Adrenal gland (tissue), 9 donors: ENCODE measurements at regions not wholly inside any gene's neighbourhood (a gene's known extent, or its start where the extent isn't known, plus 50 kb on each side); places are given as distances from the start of the nearest gene placed in this dataset.
"Not testable (repeated sequence)": the region's sequence is repeated elsewhere in the genome, so short reads cannot be mapped to it uniquely, and the experiment has no call there.

ENCODE experiments used
- DNase-seq, 7 donors: peaks; one replicate each; pipeline ENCODE4 v3.0.0-alpha.2; 2019 to 2020
- H3K27ac ChIP-seq, 5 donors: fragments of 200-600 bp; sonication (generic) in 4 of 5; 1 replicate in 3 of 5; 2 replicates in 2 of 5; pipeline versions ENCODE4 v1.5.1 to v1.8.0; 2016 to 2020; ENCODE audit warnings: mild to moderate bottlenecking in 1 of 5
- H3K27me3 ChIP-seq: fragments of 200-600 bp; 2 replicates; pipeline ENCODE4 v1.8.0; 2021
- H3K36me3 ChIP-seq, 2 donors: fragments of 200-600 bp; replicated peaks in 1 of 2; 1 replicate in 1 of 2; 2 replicates in 1 of 2; pipeline versions ENCODE4 v1.5.1 to v1.8.0; 2018 to 2022
- H3K4me1 ChIP-seq, 2 donors: fragments of 200-600 bp; replicated peaks in 1 of 2; 1 replicate in 1 of 2; 2 replicates in 1 of 2; pipeline versions ENCODE4 v1.5.1 to v1.8.0; 2018 to 2021
- H3K4me3 ChIP-seq, 4 donors: fragments of 200-600 bp; sonication (generic) in 3 of 4; one replicate each; pipeline ENCODE4 v1.5.1; 2016 to 2018
- H3K9me3 ChIP-seq, 3 donors: fragments of 200-600 bp; sonication (generic) in 1 of 3; replicated peaks in 1 of 3; 1 replicate in 2 of 3; 2 replicates in 1 of 3; pipeline versions ENCODE4 v1.5.1 to v1.8.0; 2016 to 2021
- POLR2A ChIP-seq, 2 donors: fragments of 450-650 bp; IDR thresholded peaks; one replicate each; pipeline ENCODE4 v1.6.1; 2017; ENCODE audit warnings: antibody characterized with exemption in 2 of 2, mild to moderate bottlenecking in 2 of 2, moderate library complexity in 1 of 2
- WGBS, 4 donors: extraction: QIAGEN DNeasy Blood & Tissue Kit in 2 of 4; methylation state at CpG; one replicate each; pipeline versions ENCODE4 v1.1.5 to v1.1.7; 2013 to 2017; 5-methylcytosine and 5-hydroxymethylcytosine counted together
- intact Hi-C, 2 donors: fragments of 100-400 bp; cut with DNase I; formaldehyde crosslinking; loops; one replicate each; pipeline versions ENCODE4 v1.14.1 to v1.15.0; 2022 to 2023
- TF ChIP-seq, protein P1 (sequence below), 6 experiments: fragments of 450-650 bp in 4 of 6; fragments of 200-600 bp in 2 of 6; sonication (generic) in 1 of 6; IDR thresholded peaks; 1 replicate in 5 of 6; 2 replicates in 1 of 6; pipeline versions ENCODE4 v1.5.1 to v1.8.0; 2016 to 2021; ENCODE audit warnings: antibody characterized with exemption in 6 of 6, mild to moderate bottlenecking in 2 of 6, moderate library complexity in 1 of 6
- donor health status: healthy with polysubstance abuse.
- donor health status: Bipolar disorder and iron deficiency.
- donor health status: DM: yes; HTN: yes; CAD: no.
- donor health status: DM: no; HTN: no; CAD: no.
- donor health status: DM: no; HTN: no; CAD: no.

DNA sequence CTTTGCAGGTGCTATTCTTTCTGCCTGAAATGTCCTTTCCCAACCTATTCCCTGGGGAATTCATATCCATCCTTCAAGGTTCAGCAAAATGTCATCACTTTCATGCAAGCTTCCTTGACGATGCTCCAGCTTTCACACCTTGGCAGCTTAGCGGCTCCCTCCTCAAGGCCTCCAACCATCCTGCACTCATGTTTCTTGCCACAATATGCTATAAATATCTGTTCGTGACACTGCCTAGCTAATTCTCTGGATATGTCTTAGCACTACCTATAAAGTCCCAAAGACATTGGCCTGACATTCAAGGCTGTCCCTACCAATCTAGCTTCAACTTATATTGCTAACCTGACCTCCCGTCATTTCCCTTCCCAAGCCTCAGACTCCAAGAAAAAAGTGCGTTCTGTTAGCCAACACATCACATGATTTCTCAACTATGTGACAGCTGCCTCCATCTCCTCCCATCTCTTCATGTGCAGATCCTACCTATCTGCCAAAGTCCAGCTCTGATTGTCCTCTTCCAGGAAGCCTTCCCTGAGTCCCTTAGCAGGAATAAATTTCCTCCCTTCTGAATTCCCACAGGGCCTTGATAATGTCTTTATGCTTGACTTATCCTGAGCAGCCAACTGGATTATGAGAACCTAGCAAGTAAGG lies 359.9 kb upstream of the F9 start:
- peaks cover 4% of the 10 kb centered on the region for H3K27me3 ChIP-seq
- H3K4me3 ChIP-seq = no peak overlapping the region
- no peaks in the 10 kb centered on the region for H3K4me1 ChIP-seq
- WGBS, 4 donors = 54 to 64% (median 57%) methylated on average over 5 of the region's 5 CpGs
- DNase-seq = no peak
- TF ChIP-seq, protein P1, sequence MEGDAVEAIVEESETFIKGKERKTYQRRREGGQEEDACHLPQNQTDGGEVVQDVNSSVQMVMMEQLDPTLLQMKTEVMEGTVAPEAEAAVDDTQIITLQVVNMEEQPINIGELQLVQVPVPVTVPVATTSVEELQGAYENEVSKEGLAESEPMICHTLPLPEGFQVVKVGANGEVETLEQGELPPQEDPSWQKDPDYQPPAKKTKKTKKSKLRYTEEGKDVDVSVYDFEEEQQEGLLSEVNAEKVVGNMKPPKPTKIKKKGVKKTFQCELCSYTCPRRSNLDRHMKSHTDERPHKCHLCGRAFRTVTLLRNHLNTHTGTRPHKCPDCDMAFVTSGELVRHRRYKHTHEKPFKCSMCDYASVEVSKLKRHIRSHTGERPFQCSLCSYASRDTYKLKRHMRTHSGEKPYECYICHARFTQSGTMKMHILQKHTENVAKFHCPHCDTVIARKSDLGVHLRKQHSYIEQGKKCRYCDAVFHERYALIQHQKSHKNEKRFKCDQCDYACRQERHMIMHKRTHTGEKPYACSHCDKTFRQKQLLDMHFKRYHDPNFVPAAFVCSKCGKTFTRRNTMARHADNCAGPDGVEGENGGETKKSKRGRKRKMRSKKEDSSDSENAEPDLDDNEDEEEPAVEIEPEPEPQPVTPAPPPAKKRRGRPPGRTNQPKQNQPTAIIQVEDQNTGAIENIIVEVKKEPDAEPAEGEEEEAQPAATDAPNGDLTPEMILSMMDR (IDR thresholded peaks at IDR 0.05) = no peak
- TF ChIP-seq POLR2A (IDR thresholded peaks at IDR 0.05) = no peak
- H3K36me3 ChIP-seq = no peaks in the 10 kb centered on the region
- H3K27ac ChIP-seq = no peak overlapping the region
- intact Hi-C loops = no loop called here
- H3K9me3 ChIP-seq = no peaks in the 10 kb centered on the region

DNA sequence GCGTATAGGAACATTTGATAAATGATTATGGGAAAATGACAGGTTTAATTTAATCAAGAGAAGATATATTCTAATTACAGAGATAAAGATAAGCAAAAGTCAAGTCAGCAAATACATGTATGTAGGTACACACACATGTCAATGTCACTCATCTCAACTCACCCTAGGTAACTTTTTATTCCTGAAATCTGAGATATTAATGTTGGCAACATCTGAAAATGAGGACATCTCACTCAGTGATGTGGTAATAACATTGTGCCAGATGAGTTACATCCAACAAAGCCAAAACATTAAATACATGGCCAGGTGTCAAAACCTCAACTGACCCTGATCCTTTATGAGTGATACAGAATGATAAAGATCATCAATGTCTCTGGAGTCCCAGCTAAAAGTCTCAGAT lies 363.3 kb upstream of the F9 start:
- Histone ChIP-seq H3K36me3 (no peaks in the 10 kb centered on the region), H3K27ac (no peak overlapping the region), H3K27me3 (peaks cover 4% of the 10 kb centered on the region), H3K9me3 (no peaks in the 10 kb centered on the region), H3K4me3 (no peak overlapping the region), H3K4me1 (no peaks in the 10 kb centered on the region)
- no peak for DNase-seq
- intact Hi-C loops = no loop called here
- TF ChIP-seq POLR2A (IDR thresholded peaks at IDR 0.05) = no peak
- TF ChIP-seq, protein P1 (IDR thresholded peaks at IDR 0.05) = no peak
- 76 to 100% (median 82%) methylated on average over 1 of the region's 1 CpG for WGBS, 4 donors

DNA sequence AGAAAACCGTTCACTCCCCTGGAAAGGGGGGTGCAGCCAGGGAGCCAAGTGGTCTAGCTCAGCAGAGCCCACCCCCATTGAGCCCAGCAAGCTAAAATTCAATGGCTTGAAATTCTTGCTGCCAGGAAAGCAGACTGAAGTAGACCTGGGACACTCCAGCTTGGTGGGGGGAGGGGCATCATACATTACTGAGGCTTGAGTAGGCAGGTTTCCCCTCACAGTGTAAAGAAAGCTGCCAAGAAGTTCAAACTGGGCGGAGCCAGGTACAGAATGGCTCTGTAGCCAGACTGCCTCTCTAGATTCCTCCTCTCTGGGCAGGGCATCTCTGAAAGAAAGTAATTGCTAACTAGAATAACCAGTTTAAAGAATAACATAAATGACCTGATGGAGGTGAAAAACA lies 372.3 kb upstream of the F9 start:
- 40 to 89% (median 73%) methylated on average over 1 to 2 of the region's 2 CpGs for WGBS, 4 donors
- Histone ChIP-seq H3K9me3 (no peaks in the 10 kb centered on the region), H3K27me3 (peaks cover 3% of the 10 kb centered on the region), H3K4me1 (no peaks in the 10 kb centered on the region), H3K4me3 (no peak overlapping the region), H3K27ac (no peak overlapping the region), H3K36me3 (no peaks in the 10 kb centered on the region)
- intact Hi-C loops = no loop called here
- TF ChIP-seq, protein P1 (IDR thresholded peaks at IDR 0.05) = no peak
- TF ChIP-seq POLR2A (IDR thresholded peaks at IDR 0.05) = no peak
- DNase-seq = no peak

DNA sequence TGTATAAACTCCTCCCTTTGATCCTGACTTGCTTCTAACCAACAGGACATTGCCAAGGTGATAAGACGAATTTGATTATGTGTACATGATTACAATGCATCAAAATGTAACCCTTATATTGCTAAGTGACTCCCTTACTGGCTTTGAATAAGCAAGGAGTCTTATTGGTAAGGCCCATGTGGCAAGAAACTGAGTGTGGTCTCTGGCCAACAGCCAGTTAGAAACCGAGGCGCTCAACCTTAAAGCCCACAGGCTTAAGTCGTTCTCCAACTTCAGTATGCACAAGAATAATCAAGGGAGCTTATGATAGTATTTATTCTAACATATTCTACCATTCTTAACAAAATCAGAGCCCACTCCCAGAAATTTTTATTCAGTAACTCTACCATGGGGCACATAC lies 374.2 kb upstream of the F9 start:
- WGBS, 4 donors = 50 to 80% (median 70%) methylated on average over 1 to 4 of the region's 4 CpGs
- H3K36me3 ChIP-seq = no peaks in the 10 kb centered on the region
- no peak overlapping the region for H3K27ac ChIP-seq
- no peak overlapping the region for H3K4me3 ChIP-seq
- H3K27me3 ChIP-seq = peaks cover 3% of the 10 kb centered on the region
- no peak for DNase-seq
- no peak for TF ChIP-seq POLR2A (IDR thresholded peaks at IDR 0.05)
- TF ChIP-seq, protein P1 (IDR thresholded peaks at IDR 0.05) = no peak
- H3K4me1 ChIP-seq = no peaks in the 10 kb centered on the region
- intact Hi-C loops = no loop called here
- no peaks in the 10 kb centered on the region for H3K9me3 ChIP-seq

DNA sequence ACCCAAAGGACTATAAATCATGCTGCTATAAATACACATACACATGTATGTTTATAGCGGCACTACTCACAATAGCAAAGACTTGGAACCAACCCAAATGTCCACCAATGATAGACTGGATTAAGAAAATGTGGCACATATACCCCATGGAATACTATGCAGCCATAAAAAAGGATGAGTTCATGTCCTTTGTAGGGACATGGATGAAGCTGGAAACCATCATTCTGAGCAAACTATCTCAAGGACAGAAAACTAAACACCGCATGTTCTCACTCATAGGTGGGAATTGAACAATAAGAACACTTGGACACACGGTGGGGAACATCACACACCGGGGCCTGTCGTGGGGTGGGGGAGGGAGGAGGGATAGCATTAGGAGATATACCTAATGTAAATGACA lies 383.9 kb upstream of the F9 start:
- intact Hi-C loops, H3K4me1 ChIP-seq, H3K27me3 ChIP-seq, H3K27ac ChIP-seq, DNase-seq, H3K36me3 ChIP-seq, H3K4me3 ChIP-seq, H3K9me3 ChIP-seq: not testable (repeated sequence)
- WGBS, 4 donors = 76 to 92% (median 90%) methylated on average over 3 to 5 of the region's 5 CpGs
